GM12892 (cell line): ENCODE measurements at regions not wholly inside any gene's neighbourhood (a gene's known extent, or its start where the extent isn't known, plus 50 kb on each side); places are given as distances from the start of the nearest gene placed in this dataset.

ENCODE experiments used
- POLR2A ChIP-seq: IDR thresholded peaks from 2 replicates; pipeline ENCODE4 v1.6.1; 2011; ENCODE audit warnings: low read depth, low read length, control low read depth
- POLR2AphosphoS5 ChIP-seq: IDR thresholded peaks from 2 replicates; pipeline ENCODE4 v1.6.1; 2011; ENCODE audit warnings: low read depth, low read length, control low read depth

- TF ChIP-seq POLR2AphosphoS5 (no peak), POLR2A (no peak)
These were observed 1267.5 kb upstream of the CDH9 start for GRCh38 chr5:28305891-28306290.
